Calu3 (cell line): ENCODE measurements at regions not wholly inside any gene's neighbourhood (a gene's known extent, or its start where the extent isn't known, plus 50 kb on each side); places are given as distances from the start of the nearest gene placed in this dataset.

Source experiments
- BruUV-seq: library from RNA; stranded (reverse); fragments of 400-500 nt; replicated peaks from 2 replicates; lab custom pipeline; 2021; lab: Mats Ljungman, UMichigan
- CTCF ChIA-PET: fragments of 300-600 bp; sonication (Branson Sonifier 250); formaldehyde crosslinking; loops from one replicate; lab custom pipeline; 2022; ENCODE audit warnings: antibody characterized with exemption; lab: Charles Lee
- DNase-seq: peaks from one replicate; pipeline ENCODE4 v3.0.0; 2022
- H3K27ac Mint-ChIP-seq: one replicate; pipeline ENCODE4 v1.8.0; 2022; ENCODE audit warnings: mixed read lengths; ENCODE audit not compliant: unreplicated experiment
- H3K27me3 Mint-ChIP-seq: one replicate; pipeline ENCODE4 v1.8.0; 2022; ENCODE audit warnings: mixed read lengths; ENCODE audit not compliant: unreplicated experiment
- H3K36me3 Mint-ChIP-seq: one replicate; pipeline ENCODE4 v1.8.0; 2022; ENCODE audit warnings: mild to moderate bottlenecking, moderate library complexity, mixed read lengths; ENCODE audit not compliant: insufficient read depth, unreplicated experiment
- H3K4me1 Mint-ChIP-seq: one replicate; pipeline ENCODE4 v1.8.0; 2022; ENCODE audit warnings: mild to moderate bottlenecking, low read depth, mixed read lengths; ENCODE audit not compliant: unreplicated experiment
- H3K4me3 Mint-ChIP-seq: one replicate; pipeline ENCODE4 v1.8.0; 2022; ENCODE audit warnings: mild to moderate bottlenecking, low read depth, moderate library complexity, mixed read lengths; ENCODE audit not compliant: unreplicated experiment
- H3K9me3 Mint-ChIP-seq: one replicate; pipeline ENCODE4 v1.8.0; 2022; ENCODE audit warnings: low read depth, mixed read lengths; ENCODE audit not compliant: unreplicated experiment
- intact Hi-C: fragments of 100-400 bp; cut with micrococcal nuclease; formaldehyde crosslinking; loops from one replicate; pipeline ENCODE4 v1.10.0; 2022; ENCODE audit not compliant: unreplicated experiment
- TF ChIP-seq, protein P1 (sequence below): fragments of 200-600 bp; IDR thresholded peaks from one replicate; pipeline ENCODE4 v1.8.0; 2022; ENCODE audit warnings: antibody characterized with exemption; ENCODE audit not compliant: unreplicated experiment

DNA sequence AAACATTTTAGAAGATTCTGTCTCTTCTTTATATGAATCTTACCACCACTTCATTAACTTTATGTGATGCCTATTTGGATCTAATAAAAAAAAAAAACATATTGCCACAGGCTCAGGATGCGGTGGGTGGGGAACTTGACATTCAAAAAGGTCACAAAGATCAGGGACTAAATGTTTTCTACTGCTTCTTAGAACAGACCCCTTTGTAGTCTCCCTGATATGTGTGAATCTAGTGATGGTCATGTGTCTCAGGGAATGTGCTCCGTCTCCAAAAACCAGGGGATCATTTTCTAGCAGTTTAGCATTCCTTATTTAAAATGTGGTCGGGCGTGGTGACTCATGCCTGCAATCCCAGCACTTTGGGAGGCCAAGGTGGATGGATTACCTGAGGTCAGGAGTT is 807.8 kb upstream of the CHAC2 start:
- peaks cover 3% of the 10 kb centered on the region for H3K9me3 Mint-ChIP-seq
- DNase-seq, result no peak
- CTCF ChIA-PET, result no interaction called here

DNA sequence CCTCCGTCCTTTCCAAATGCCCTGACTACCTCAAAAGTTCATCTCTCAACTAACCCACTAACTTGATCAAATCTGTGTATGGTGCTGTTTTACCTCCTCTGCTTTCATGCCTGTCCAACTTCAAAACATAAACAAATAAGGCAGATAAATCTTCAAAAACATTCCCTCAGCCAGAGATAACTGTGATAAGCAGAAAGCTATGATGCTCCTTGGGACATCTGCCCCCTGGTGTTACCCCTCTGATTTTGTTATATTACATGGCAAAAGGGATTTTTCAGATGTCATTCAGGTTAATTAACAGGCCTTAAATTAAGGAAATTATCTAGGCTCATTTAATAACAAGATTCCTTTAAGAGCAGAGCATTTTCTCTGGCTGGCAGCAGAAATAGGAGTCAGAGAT is 810.8 kb upstream of the CHAC2 start:
- H3K9me3 Mint-ChIP-seq, result no peaks in the 10 kb centered on the region
- CTCF ChIA-PET, result interaction anchor here (1.2 kb wide), 1 partner anchor 146 kb away, joined by 6 read pairs; no protein-coding TSS in a partner anchor
- TF ChIP-seq, protein P1, sequence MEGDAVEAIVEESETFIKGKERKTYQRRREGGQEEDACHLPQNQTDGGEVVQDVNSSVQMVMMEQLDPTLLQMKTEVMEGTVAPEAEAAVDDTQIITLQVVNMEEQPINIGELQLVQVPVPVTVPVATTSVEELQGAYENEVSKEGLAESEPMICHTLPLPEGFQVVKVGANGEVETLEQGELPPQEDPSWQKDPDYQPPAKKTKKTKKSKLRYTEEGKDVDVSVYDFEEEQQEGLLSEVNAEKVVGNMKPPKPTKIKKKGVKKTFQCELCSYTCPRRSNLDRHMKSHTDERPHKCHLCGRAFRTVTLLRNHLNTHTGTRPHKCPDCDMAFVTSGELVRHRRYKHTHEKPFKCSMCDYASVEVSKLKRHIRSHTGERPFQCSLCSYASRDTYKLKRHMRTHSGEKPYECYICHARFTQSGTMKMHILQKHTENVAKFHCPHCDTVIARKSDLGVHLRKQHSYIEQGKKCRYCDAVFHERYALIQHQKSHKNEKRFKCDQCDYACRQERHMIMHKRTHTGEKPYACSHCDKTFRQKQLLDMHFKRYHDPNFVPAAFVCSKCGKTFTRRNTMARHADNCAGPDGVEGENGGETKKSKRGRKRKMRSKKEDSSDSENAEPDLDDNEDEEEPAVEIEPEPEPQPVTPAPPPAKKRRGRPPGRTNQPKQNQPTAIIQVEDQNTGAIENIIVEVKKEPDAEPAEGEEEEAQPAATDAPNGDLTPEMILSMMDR, result no peak
- H3K4me1 Mint-ChIP-seq, result no peaks in the 10 kb centered on the region
- no peaks in the 10 kb centered on the region for H3K27me3 Mint-ChIP-seq
- DNase-seq, result no peak
- H3K36me3 Mint-ChIP-seq, result no peaks in the 10 kb centered on the region
- intact Hi-C loops, result loop anchor here (5.0 kb wide), 1 partner anchor 144 kb away; no protein-coding TSS in a partner anchor
- BruUV-seq, result no TSS peak
- H3K27ac Mint-ChIP-seq, result no peak overlapping the region
- H3K4me3 Mint-ChIP-seq, result no peak overlapping the region

More for the DNA sequence above, 807.8 kb upstream of the CHAC2 start:
- intact Hi-C loops, result loop anchor here (5.0 kb wide), 1 partner anchor 148 kb away; no protein-coding TSS in a partner anchor
- H3K4me1 Mint-ChIP-seq, result no peaks in the 10 kb centered on the region
- H3K36me3 Mint-ChIP-seq, result no peaks in the 10 kb centered on the region
- no peak overlapping the region for H3K27ac Mint-ChIP-seq
- H3K4me3 Mint-ChIP-seq, result no peak overlapping the region
- no peaks in the 10 kb centered on the region for H3K27me3 Mint-ChIP-seq
- BruUV-seq, result no TSS peak
- TF ChIP-seq, protein P1, result no peak

DNA sequence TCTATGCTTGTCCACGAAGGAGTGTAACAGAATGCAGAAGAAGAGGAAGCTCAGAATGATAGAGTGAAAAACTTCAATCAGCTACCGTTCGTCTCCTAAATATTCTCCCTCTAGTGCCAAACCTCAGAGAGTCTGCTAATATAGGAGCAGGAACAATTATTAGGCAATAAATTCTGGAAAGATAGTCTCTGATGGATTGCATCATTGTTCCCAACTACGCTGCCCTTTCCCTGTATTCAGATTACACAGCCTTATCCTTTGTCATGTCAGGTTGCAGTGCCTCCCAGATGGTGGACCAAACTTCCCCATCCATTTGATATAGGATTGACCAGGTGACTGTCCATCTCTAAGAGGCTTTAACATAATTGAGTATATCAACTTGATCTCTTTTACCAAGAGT is 811.5 kb upstream of the CHAC2 start:
- DNase-seq, result no peak
- H3K27me3 Mint-ChIP-seq, result no peaks in the 10 kb centered on the region
- no TSS peak for BruUV-seq
- no peaks in the 10 kb centered on the region for H3K9me3 Mint-ChIP-seq
- no peak overlapping the region for H3K4me3 Mint-ChIP-seq
- H3K36me3 Mint-ChIP-seq, result no peaks in the 10 kb centered on the region
- H3K27ac Mint-ChIP-seq, result no peak overlapping the region
- TF ChIP-seq, protein P1, result no peak
- no peaks in the 10 kb centered on the region for H3K4me1 Mint-ChIP-seq
- intact Hi-C loops, result loop anchor here (5.0 kb wide), 1 partner anchor 144 kb away; no protein-coding TSS in a partner anchor
- CTCF ChIA-PET, result interaction anchor here (1.2 kb wide), 1 partner anchor 146 kb away, joined by 6 read pairs; no protein-coding TSS in a partner anchor

DNA sequence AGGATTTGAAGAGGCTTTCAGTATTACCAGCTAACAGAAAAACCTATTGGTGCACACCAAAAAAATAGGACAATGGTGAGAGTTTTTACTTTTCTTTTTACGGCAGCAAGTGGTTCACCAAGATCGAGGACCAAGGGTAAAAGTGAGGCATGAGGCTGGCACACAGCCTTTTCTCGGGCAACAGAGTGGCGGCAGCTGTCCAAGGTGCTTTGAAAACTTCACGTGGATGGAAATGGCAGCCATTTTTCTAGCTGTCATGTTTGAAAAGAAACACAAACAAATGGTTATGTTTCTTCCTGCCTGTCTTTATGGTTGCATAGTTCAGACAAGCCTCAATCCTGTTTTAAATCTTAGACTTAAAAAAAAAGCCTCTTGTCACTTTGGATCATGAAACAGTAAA is 812.5 kb upstream of the CHAC2 start:
- Mint-ChIP-seq H3K27ac (no peak overlapping the region), H3K9me3 (peaks cover 7% of the 10 kb centered on the region), H3K4me3 (no peak overlapping the region), H3K36me3 (no peaks in the 10 kb centered on the region), H3K4me1 (no peaks in the 10 kb centered on the region), H3K27me3 (no peaks in the 10 kb centered on the region)
- no peak for DNase-seq
- intact Hi-C loops, result loop anchor here (5.0 kb wide), 1 partner anchor 143 kb away; no protein-coding TSS in a partner anchor
- no TSS peak for BruUV-seq
- CTCF ChIA-PET, result no interaction called here
- TF ChIP-seq, protein P1, result no peak
